ENCODE measurements at regions not wholly inside any gene's neighbourhood (a gene's known extent, or its start where the extent isn't known, plus 50 kb on each side); places are given as distances from the start of the nearest gene placed in this dataset.

DNA sequence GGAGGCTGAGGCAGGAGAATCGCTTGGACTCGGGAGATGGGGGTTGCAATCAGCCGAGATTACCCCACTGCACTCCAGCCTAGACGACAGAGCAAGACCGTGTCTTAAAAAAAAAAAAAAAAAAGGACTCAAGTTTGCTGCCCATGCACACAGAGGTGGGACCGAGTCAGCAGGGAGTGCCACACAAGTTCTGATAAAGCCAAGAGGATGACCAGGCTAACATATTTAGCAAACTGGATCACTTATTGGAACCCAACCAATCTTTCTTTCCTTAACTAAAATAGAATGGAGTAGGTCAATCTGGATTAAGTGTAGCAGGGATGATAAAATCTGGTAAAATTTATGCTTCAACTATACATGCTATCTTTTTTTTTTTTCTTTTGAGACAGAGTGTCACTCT lies 190.4 kb upstream of the FOXN3 start:
- DNase-seq (ENCODE audit: low spot score), result no peak

- DNase-seq (ENCODE audit: low spot score), result no peak
Measured at GRCh38 chr14:89603938-89604480, 187.0 kb upstream of the FOXN3 start.

DNA sequence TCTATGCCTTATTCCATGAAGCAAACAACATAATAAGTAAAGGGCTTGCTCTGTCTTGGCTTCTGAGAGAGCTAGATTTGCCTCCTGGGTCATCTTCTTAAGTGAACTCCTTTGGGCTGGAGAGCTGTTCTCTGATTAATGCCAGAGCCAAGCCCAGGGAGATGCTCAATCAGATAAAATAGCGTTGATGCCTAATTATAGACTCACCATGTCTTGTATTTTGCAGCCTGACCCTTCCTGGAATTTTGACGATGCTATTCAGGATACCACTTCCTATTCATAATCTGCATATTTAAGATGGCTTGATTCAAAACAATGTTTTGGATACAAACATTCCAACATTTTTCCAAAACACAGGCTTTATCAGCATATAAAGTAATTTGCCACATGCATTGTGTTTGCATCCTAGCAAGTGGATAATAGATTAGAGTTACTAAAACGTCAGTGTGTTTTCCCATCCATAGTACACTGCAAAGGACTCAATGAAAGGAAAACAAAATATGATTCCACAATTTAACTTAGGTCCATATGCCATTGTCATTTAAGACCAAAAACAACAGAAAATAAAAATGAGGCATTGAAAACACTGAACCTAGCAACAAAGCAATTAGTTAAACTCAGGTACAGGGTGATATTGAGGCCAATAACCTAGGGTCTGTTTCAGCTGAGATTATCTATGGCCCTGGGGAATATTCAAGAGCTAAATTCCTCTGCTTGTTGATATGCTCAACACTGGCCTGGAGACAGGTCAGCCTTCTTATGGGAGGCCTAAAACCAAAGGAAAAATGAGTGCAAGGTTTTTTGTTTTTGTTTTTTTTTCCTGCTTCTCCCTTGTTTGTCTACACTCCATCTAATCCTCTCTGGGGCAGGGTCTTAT lies 184.2 kb upstream of the FOXN3 start:
- no peak for DNase-seq (ENCODE audit: low spot score)

- no peak for DNase-seq (ENCODE audit: low spot score)
Measured at GRCh38 chr14:89600029-89600428, 183.0 kb upstream of the FOXN3 start.

GRCh38 chr14:89598548-89599186 lies 181.6 kb upstream of the FOXN3 start:
- no peak for DNase-seq (ENCODE audit: low spot score)

DNA sequence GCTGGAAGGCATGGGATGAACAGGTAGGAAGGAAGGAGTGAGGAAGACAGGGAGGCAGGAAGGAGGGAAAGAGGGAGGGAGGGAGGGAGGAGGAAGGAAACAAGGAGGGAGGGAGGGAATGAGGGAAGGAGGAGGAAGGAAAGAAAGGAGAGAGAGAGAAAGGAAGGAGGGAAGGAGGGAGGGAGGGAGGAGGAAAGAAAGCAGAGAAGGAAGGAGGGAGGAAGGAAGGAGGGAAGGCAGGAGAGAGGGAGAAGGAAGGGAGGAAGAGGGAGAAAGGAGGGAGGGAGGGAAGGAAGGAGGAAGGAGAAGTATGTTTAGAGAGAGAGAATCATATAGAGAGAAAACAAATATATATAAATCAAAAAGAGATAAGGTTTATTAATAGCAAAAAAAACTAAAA lies 175.9 kb upstream of the FOXN3 start:
- DNase-seq (ENCODE audit: low spot score), result no peak

DNA sequence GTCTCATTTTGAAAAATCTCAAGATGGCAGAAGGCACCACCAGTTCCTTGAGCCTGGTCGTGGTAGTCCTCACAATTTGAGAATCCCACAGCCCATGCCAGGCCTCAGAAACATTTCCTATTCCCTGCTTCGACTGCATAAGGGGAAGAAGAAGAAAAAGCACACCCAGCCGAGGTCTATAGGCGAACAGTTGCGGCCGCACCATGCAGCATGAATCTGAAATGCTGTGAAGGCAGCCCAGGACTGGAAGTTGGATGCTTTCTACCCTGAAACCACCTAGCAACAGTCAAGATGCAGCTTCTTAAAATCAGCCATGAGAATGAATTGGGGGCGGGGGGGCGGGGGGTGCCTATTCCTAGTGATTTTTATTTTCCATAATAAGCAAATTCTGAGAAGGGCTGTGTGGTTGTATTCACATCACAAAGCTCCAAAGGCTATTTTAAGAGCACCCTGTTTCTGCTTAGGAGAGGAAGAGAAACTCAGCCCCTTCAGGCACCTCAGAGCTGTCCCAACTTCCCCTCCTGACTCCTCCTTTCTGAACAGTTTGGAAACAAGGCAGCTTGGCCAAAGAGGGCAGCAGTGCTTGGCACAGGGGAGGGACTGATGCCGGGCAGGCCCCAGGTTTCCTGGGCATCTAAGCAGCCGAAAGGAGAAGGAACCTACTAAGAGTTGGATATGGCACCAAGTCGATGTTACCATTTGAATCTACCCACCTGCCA lies 172.5 kb upstream of the FOXN3 start:
- no peak for DNase-seq (ENCODE audit: low spot score)

DNA sequence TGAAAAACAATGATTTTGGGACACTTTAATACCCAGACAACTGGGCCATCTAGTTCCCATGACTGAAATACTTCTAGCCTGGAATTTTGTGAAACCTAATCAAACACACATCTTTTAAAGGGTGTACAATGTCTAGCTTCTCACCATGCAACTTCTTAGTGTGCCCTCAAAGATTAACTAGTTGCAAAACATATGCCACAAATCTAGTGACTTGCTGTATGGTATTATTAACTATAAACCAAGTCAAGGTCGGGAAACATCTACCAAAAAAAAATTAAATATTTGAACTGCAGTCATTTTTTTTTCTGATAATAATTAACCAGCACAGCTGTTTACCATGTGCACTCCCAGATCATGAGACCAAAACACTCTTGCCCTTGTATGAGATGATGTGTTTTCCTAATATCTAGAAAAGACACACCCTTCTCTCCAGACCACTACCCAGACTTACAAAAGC lies 171.8 kb upstream of the FOXN3 start:
- DNase-seq (ENCODE audit: low spot score), result no peak

DNA sequence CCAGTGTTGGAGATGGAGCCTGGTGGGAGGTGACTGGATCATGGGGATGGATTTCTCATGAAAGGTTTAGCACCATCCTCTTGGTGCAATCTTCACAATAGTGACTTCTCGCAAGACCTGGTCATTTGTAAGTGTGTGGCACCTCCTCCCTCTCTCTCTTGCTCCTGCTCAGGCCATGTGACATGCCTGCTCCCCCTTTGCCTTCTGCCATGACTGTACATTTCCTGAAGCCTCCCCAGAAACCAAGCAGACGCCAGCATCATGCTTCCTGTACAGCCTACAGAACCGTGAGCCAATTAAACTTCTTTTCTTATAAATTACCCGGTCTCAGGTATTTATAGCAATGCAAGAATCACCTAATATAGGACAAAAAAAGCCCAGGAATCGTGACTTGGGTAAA lies 171.0 kb upstream of the FOXN3 start:
- no peak for DNase-seq (ENCODE audit: low spot score)

DNA sequence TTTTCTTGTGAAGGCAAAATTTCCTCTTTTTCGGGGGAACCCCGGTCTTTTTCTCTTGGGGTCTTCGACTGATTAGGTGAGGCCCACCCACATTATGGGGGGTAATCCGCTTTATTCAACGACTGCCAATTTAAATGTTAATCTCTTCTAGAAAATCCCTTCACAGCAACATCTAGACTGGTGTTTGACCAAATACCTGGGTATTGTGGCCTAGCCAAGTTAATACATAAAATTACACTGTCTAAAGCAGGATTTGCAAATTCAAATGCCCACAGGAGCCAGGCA lies 170.0 kb upstream of the FOXN3 start:
- DNase-seq (ENCODE audit: low spot score), result no peak

- DNase-seq (ENCODE audit: low spot score), result no peak
Measured at GRCh38 chr14:89586258-89587135, 169.5 kb upstream of the FOXN3 start.

- no peak for DNase-seq (ENCODE audit: low spot score)
Measured at GRCh38 chr14:89578156-89578555, 161.1 kb upstream of the FOXN3 start.

DNA sequence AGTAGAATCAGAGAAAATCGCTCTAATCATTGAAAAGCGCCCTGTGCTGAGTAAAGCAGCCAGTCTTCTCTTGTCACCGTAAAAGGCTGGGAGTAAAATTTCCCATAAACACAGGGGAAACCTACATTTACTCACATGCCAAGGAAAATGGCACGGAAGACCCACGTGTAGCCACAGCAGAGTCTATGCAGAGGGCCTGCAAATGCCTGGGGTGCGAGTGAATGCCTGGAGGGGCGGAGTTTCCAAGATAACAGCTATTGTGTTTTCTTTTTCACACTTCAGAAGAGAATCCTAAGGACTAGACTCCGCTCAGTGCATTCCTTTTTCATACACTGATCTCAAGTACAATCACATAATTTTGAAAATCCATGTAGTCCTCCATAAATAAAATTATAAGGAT lies 159.9 kb upstream of the FOXN3 start:
- no peak for DNase-seq (ENCODE audit: low spot score)

DNA sequence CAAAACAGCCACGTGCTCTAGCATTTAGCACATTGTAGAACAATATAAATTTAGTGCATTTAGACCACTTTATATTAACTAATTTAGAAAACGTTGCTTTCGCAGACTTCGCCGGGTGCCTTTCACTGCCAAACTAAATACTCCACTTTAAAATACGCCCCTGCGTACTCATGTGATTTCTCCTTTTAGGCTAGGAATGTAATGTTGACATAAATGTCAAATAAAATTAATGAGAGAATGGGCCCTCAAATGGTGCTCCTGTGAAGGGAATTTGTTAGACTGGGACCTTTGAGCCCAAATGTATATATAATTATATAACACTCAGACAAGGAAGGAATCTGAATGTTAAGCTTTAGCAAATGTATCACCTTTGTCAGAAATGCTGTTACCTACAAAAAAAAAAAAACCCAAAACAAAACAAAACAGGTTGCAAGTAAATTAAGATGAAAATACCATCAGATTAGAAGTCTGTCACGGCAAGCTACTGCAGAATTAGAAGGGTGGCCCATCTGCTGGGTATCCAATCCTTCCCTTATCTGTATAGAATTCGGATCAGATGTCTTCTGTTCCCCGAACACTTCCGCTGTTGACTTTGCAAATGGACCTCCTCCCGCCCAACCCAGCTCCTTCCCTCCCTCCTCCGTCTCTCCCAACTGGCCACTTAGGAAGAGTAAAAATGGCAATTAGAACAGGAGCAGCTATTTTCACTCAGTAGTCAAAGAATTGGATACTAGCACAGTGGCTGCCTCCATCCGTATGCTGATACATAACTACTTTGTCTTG lies 159.3 kb upstream of the FOXN3 start:
- no peak for DNase-seq (ENCODE audit: low spot score)

DNA sequence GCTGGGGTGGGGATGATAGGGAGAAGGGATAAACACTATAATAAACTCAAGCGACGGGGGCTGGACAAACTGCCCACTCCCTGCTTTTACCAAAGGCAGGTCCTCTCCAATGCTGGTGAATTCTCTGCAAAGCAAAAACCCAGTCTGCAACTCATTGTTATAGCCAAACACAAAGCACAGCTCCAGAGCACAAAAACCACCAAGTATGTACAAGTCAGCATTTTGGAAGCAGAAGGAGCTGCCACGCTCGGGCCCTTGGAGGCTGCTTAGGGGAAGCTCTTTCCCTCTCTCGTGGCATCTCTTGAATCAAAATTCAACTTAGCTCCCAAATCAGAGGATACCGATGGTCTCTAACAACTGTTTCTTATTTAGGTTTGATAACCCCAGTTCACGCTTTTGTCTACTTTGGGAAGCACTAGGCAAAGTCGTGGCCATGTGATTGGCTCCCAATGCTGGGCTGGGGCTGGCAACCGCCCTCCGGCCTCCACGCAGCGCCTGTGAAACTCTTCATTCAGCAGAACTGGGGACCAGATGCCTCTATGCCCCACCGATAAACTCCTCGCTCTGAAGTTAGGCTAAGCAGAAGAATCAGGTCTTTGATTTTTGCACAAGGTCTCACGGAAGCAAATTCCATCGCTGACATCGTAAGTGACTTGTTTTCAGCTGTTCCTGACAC lies 158.5 kb upstream of the FOXN3 start:
- DNase-seq (ENCODE audit: low spot score), result no peak

DNA sequence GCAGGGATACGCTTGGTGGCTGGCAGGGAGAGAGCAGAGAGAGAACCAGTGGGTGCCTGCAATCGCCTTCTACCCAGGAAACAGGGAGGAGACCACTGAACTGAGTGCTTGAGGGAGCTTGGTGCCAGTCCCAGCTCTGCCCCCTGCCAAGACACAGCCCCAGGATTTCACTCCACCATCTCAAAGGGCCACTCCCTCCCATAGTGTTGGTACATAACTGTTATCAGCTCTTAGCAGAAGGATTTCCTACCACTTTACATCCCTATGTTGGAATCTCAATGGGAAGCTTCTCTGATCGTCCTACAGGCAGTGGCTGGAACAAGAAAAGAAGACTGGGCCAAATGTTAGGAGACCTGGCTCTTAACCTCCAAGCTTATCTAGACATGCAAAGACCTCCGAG lies 157.4 kb upstream of the FOXN3 start:
- no peak for DNase-seq (ENCODE audit: low spot score)

GRCh38 chr14:89573399-89573657 lies 156.3 kb upstream of the FOXN3 start:
- no peak for DNase-seq (ENCODE audit: low spot score)

DNA sequence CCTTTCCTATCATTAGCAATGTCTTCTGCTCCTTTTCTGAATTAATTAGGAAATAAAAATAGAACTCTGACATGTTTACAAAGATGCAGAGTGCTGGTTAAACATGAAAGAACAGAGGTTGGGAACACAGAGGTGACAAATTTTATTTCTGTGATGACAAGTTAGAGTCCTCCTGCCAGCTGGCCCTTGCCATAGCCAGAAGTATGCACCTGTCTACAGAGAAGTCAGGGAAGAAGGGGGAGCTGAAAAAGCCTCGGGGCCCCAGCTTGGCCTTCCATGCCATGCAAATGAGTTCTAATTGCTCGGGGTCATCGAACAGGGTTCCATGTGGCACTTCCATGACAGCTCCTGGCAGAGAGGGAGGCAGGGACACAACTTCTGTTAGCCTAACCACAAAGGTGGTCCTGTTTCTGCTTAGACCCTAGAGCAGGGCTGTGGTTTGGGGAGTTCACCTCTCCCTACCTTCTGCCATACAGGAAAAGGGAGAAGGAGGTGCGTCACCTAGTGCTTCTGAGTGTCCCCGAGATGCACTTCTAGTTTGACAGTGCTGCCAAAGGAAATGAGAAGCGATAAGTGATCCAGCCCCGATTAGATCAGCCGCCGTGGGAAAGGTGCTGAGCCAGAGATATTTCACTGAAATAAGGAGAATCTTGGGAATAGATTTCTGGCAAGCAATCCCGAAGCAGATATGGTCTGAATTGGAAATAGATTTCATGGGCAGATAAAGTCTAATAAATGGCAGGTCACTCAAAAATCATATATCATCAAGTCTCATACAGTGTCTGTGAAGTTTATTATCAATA lies 155.8 kb upstream of the FOXN3 start:
- DNase-seq (ENCODE audit: low spot score), result no peak

- no peak for DNase-seq (ENCODE audit: low spot score)
Measured at GRCh38 chr14:89571491-89571890, 154.5 kb upstream of the FOXN3 start.

Measured in hematopoietic multipotent progenitor cell treated with erythropoietin and hydrocortisone succinate and interleukin-3 and kit ligand, for 15 days (in vitro differentiated cells).